Heart right ventricle (tissue), 16 donors: ENCODE measurements at regions not wholly inside any gene's neighbourhood (a gene's known extent, or its start where the extent isn't known, plus 50 kb on each side); places are given as distances from the start of the nearest gene placed in this dataset.

Source experiments
- ATAC-seq, 8 donors: fragments of 200-7000 bp; cut with Tn5 transposase; one replicate each; pipeline ENCODE4 v1.9.1; 2020; ENCODE audit warnings: mild to moderate bottlenecking in 8 of 8, moderate library complexity in 8 of 8, moderate number of reproducible peaks in 1 of 8
- DNase-seq, 2 donors: peaks; one replicate each; pipeline ENCODE4 v3.0.0-alpha.2; 2020
- H3K27ac ChIP-seq, 10 donors: fragments of 200-600 bp; sonication (generic) in 2 of 10; one replicate each; pipeline versions ENCODE4 v1.5.0 to v1.8.0; 2020 to 2022; ENCODE audit warnings: mild to moderate bottlenecking in 3 of 10
- H3K27me3 ChIP-seq, 7 donors: fragments of 200-600 bp; one replicate each; pipeline ENCODE4 v1.8.0; 2021 to 2022; ENCODE audit warnings: mild to moderate bottlenecking in 2 of 7
- H3K36me3 ChIP-seq, 9 donors: fragments of 200-600 bp; sonication (generic) in 1 of 9; one replicate each; pipeline versions ENCODE4 v1.5.0 to v1.8.0; 2020 to 2022; ENCODE audit warnings: mild to moderate bottlenecking in 2 of 9
- H3K4me1 ChIP-seq, 9 donors: fragments of 200-600 bp; sonication (generic) in 1 of 9; one replicate each; pipeline versions ENCODE4 v1.5.0 to v1.8.0; 2020 to 2022; ENCODE audit warnings: mild to moderate bottlenecking in 4 of 9
- H3K4me3 ChIP-seq, 10 donors: fragments of 200-600 bp; sonication (generic) in 2 of 10; one replicate each; pipeline versions ENCODE4 v1.5.0 to v1.8.0; 2020 to 2022; ENCODE audit warnings: mild to moderate bottlenecking in 7 of 10, moderate library complexity in 2 of 10
- H3K9me3 ChIP-seq, 11 donors: fragments of 200-600 bp in 10 of 11; sonication (generic) in 2 of 11; one replicate each; pipeline versions ENCODE4 v1.5.0 to v1.8.0; 2013 to 2022; ENCODE audit warnings: mild to moderate bottlenecking in 2 of 11, control low read depth in 1 of 11, moderate library complexity in 1 of 11
- CTCF ChIP-seq, 9 donors: fragments of 200-600 bp; sonication (generic) in 2 of 9; IDR thresholded peaks; one replicate each; pipeline versions ENCODE4 v1.5.0 to v1.8.0; 2021 to 2022; ENCODE audit warnings: antibody characterized with exemption in 9 of 9, mild to moderate bottlenecking in 5 of 9, moderate library complexity in 1 of 9
- WGBS, 2 donors: extraction: QIAGEN DNeasy Blood & Tissue Kit; methylation state at CpG; one replicate each; pipeline ENCODE4 v1.1.7; 2013; ENCODE audit warnings: inconsistent platforms in 1 of 2; 5-methylcytosine and 5-hydroxymethylcytosine counted together
- intact Hi-C, 10 donors: fragments of 100-400 bp; cut with DNase I; formaldehyde crosslinking; loops; one replicate each; pipeline versions ENCODE4 v1.11.1 to v1.14.2; 2022
- donor health status: Arrhythmogenic right ventricular cardiomyopathy.
- donor health status: ischemic (EF 13 %, LVEDD 7.1; RV severe dilation, severe dysfunction).
- donor health status: healthy with polysubstance abuse.
- donor health status: DM: no; HTN: yes; CAD: no.
- donor health status: DM: no; HTN: no; CAD: no.
- donor health status: ischemic (EF 25% LVEDD 6.9; RV normal size, moderate dysfunction).
- donor health status: ischemic (EF 25% LVEDD 5.7; RV mildly dilated, moderate dysfunction).
- donor health status: healthy.
- donor health status: DM: yes; HTN: yes; CAD: no.
- donor health status: Ischemic cardiomyopathy.
- donor health status: ischemic (EF 35%, LVEDD 5.7; RV mildly dilated, moderate dysfunction).
- donor health status: nonischemic (EF 11% LVEDD 7.7; RV severe dilation, severe dysfunction).
- donor health status: DM: yes; HTN: yes; CAD: no.
- donor health status: PGD.
- donor health status: ischemic (EF 29% LVEDD 5.4; RV normal size, mild dysfunction).
- donor health status: nonischemic (EF 23%, LVEDD 6.1; RV moderate dilation, normal function).

DNA sequence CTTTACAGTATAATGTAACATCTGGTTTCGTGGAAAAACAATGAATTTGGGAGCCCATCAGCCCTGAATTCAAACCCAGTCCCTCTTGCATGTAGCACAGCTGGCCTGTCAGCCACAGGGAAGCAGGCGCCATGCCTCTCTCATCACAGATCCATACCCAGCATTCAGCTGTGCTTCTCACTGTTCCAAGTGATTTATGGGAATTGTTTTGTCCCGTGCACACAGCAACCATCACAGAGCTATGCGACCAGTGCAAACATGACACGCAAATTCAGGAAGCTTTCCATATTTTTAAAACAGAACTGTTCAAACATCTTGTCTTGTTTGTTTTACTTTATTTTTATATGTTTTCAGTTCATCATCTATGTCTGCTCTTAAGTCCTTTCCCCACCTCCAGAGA, 496.1 kb downstream of the EIPR1 start:
- 79 to 85% methylated on average over 5 of the region's 5 CpGs for WGBS, 2 donors
- Histone ChIP-seq H3K9me3 (peaks cover 0 to 25% (median 4%) of the 10 kb centered on the region in 11 donors), H3K27me3 (peaks cover 0 to 7% (median 0%) of the 10 kb centered on the region in 7 donors), H3K4me3 (no peak overlapping the region), H3K36me3 (no peaks in the 10 kb centered on the region), H3K27ac (no peak overlapping the region), H3K4me1 (no peaks in the 10 kb centered on the region)
- ATAC-seq (no peak), DNase-seq (no peak)
- intact Hi-C loops: no loop called here
- TF ChIP-seq CTCF (IDR thresholded peaks at IDR 0.05): no peak

DNA sequence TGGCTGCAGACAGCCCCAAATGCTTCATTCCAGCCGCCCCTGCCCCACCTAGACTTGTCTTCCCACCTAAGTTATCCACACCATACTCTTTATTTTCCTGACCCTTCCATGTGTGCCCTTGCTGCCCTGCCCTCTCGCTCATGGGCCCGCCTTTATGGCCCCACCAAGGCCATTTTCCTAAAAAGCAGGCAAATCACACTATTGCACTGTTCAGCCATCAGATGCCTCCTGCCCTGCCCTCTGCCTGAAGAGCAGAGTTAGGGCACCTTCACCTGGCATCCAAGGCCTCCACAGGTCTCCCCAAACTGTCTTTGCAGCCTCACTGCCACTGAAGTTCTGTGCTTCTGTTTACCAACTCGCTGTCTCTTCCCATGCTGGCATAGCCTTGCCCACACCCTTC, 496.7 kb downstream of the EIPR1 start:
- DNase-seq (no peak), ATAC-seq (no peak)
- Histone ChIP-seq H3K4me1 (no peaks in the 10 kb centered on the region), H3K27ac (no peak overlapping the region), H3K4me3 (no peak overlapping the region), H3K27me3 (peaks cover 0 to 7% (median 0%) of the 10 kb centered on the region in 7 donors), H3K9me3 (peaks cover 0 to 25% (median 4%) of the 10 kb centered on the region in 11 donors), H3K36me3 (no peaks in the 10 kb centered on the region)
- 85 to 89% methylated on average over 4 of the region's 4 CpGs for WGBS, 2 donors
- TF ChIP-seq CTCF (IDR thresholded peaks at IDR 0.05): no peak
- intact Hi-C loops: no loop called here

DNA sequence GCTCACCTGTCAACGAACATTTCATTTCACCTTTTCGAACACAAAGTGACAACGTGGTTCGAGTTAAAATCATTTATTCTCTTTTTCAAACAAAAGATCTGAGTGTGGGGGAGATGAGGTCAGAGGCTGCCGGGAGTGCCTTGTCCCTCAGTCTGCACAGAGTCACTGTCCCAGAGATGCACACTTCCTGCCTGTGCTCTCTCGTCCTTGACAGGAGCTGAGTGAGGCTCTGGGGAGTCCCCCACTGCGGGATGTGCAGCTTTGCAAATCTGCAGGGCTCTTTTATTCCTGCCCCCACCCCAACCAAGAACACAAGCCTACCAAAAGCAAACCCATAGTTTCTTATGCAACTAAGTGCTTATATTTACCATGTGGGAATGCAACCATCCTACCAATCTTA, 497.8 kb downstream of the EIPR1 start:
- no peak for ATAC-seq

GRCh38 chr2:2879071-2879470, 498.5 kb downstream of the EIPR1 start:
- intact Hi-C loops: no loop called here
- DNase-seq (no peak), ATAC-seq (no peak)
- Histone ChIP-seq H3K9me3 (peaks cover 0 to 25% (median 4%) of the 10 kb centered on the region in 11 donors), H3K27me3 (peaks cover 0 to 4% (median 0%) of the 10 kb centered on the region in 7 donors), H3K4me1 (no peaks in the 10 kb centered on the region), H3K27ac (no peak overlapping the region), H3K36me3 (no peaks in the 10 kb centered on the region), H3K4me3 (no peak overlapping the region)
- no peak for TF ChIP-seq CTCF (IDR thresholded peaks at IDR 0.05)

More for the DNA sequence above, 497.8 kb downstream of the EIPR1 start:
- Histone ChIP-seq H3K36me3 (no peaks in the 10 kb centered on the region), H3K4me3 (no peak overlapping the region), H3K27ac (no peak overlapping the region), H3K9me3 (peaks cover 0 to 25% (median 4%) of the 10 kb centered on the region in 11 donors), H3K27me3 (peaks cover 0 to 4% (median 0%) of the 10 kb centered on the region in 7 donors), H3K4me1 (no peaks in the 10 kb centered on the region)
- no peak for TF ChIP-seq CTCF (IDR thresholded peaks at IDR 0.05)
- intact Hi-C loops: no loop called here
- DNase-seq: no peak
- 52% methylated on average over 7 of the region's 7 CpGs for WGBS, 2 donors
